ENCODE measurements at regions not wholly inside any gene's neighbourhood (a gene's known extent, or its start where the extent isn't known, plus 50 kb on each side); places are given as distances from the start of the nearest gene placed in this dataset.

DNA sequence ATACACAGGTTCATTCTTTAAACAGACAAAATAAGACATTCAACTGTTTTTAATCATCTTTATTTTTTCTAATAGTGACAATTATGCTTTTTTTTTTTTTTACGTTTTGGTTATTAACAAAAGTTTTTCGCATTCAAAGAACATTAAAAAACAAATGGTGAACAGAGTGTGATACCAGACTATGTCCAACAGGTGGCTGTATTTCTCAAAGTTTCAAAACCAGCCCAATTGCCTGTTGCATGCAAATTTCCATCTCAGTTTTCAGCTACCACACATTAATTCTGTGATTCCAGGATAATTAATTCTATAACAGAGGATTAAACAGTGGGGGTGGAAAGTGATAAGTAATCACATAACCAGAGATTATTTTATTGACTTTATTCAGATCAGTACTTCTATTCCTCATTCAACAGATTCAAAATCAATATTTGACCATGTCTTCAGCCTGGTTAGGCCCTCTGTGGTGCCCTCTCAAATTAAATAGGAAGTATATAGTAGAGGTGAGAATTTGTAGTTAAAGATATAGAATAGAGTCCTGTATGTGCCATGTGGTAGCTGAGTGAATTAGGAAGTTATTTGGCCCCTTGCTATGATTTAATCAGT is 122.2 kb upstream of the DCBLD2 start:
- TF ChIP-seq, protein P1, sequence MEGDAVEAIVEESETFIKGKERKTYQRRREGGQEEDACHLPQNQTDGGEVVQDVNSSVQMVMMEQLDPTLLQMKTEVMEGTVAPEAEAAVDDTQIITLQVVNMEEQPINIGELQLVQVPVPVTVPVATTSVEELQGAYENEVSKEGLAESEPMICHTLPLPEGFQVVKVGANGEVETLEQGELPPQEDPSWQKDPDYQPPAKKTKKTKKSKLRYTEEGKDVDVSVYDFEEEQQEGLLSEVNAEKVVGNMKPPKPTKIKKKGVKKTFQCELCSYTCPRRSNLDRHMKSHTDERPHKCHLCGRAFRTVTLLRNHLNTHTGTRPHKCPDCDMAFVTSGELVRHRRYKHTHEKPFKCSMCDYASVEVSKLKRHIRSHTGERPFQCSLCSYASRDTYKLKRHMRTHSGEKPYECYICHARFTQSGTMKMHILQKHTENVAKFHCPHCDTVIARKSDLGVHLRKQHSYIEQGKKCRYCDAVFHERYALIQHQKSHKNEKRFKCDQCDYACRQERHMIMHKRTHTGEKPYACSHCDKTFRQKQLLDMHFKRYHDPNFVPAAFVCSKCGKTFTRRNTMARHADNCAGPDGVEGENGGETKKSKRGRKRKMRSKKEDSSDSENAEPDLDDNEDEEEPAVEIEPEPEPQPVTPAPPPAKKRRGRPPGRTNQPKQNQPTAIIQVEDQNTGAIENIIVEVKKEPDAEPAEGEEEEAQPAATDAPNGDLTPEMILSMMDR (IDR thresholded peaks at IDR 0.05) = peak; percentile 72
- TF ChIP-seq EZH2 (IDR thresholded peaks at IDR 0.05) = no peak
- TF ChIP-seq EZH2phosphoT487 (IDR thresholded peaks at IDR 0.05) = no peak

All from neural progenitor cell (in vitro differentiated cells).